ENCODE measurements at regions not wholly inside any gene's neighbourhood (a gene's known extent, or its start where the extent isn't known, plus 50 kb on each side); places are given as distances from the start of the nearest gene placed in this dataset.

DNA sequence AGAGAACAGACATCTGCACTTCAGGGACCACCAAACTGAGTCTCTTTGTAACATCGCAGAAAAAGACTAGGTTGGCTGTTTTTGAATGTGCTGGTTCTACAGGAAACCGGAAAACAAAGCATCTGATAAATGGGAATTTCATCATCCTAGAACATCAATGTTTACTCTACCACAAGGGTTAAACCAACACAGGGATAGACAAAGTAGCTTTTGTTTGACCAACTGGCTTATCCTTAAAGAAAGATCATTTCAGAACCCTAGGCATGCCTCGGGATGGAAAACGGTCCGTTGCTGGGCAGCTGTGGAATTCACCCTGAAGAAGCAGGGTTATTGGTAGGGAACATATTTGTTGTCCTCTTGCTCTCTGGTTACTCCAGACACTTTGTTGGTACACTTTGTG, 2355.5 kb upstream of the AGA start:
- TF ChIP-seq, protein P1, sequence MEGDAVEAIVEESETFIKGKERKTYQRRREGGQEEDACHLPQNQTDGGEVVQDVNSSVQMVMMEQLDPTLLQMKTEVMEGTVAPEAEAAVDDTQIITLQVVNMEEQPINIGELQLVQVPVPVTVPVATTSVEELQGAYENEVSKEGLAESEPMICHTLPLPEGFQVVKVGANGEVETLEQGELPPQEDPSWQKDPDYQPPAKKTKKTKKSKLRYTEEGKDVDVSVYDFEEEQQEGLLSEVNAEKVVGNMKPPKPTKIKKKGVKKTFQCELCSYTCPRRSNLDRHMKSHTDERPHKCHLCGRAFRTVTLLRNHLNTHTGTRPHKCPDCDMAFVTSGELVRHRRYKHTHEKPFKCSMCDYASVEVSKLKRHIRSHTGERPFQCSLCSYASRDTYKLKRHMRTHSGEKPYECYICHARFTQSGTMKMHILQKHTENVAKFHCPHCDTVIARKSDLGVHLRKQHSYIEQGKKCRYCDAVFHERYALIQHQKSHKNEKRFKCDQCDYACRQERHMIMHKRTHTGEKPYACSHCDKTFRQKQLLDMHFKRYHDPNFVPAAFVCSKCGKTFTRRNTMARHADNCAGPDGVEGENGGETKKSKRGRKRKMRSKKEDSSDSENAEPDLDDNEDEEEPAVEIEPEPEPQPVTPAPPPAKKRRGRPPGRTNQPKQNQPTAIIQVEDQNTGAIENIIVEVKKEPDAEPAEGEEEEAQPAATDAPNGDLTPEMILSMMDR (IDR thresholded peaks at IDR 0.05 in 8 of 11, conservative IDR thresholded peaks at IDR 0.05 in 3 of 11), result no peak
- no peak for TF ChIP-seq POLR2AphosphoS5 (IDR thresholded peaks at IDR 0.05)
- no peak for TF ChIP-seq POLR2A (IDR thresholded peaks at IDR 0.05)
